Activated T-helper 1 cell treated with anti-CD3 and anti-CD28 coated beads, Interleukin-2, amount 50 U/mL, for 16 hours (primary cell): ENCODE measurements at regions not wholly inside any gene's neighbourhood (a gene's known extent, or its start where the extent isn't known, plus 50 kb on each side); places are given as distances from the start of the nearest gene placed in this dataset.

Experiments used
- DNase-seq, 2 donors: peaks; one replicate each; pipeline ENCODE4 v3.0.0-alpha.2; 2020; ENCODE audit warnings: low read depth in 1 of 2, low spot score in 1 of 2

DNA sequence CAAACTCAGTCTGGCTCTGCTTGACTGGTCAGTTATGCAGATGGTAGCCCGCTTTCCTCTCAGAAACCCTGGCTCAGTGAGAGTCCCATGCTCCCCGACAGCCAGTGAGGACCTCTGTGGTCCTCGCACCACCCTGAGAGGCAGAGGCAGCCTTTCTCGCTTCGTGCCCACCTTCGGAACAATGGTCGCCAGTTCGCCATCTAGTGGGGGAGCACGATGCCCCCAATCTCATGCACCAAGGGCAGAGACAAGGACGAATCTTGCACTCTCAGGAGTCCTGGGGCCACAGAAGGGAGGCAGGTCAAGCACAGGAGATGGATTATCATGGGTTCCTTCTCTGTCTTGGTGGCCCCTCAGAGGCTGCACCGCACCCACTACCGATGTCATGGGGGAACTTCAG lies 75.2 kb downstream of the RHCG start:
- no peak for DNase-seq

GRCh38 chr15:89419370-89419984 lies 76.9 kb downstream of the RHCG start:
- no peak for DNase-seq

DNA sequence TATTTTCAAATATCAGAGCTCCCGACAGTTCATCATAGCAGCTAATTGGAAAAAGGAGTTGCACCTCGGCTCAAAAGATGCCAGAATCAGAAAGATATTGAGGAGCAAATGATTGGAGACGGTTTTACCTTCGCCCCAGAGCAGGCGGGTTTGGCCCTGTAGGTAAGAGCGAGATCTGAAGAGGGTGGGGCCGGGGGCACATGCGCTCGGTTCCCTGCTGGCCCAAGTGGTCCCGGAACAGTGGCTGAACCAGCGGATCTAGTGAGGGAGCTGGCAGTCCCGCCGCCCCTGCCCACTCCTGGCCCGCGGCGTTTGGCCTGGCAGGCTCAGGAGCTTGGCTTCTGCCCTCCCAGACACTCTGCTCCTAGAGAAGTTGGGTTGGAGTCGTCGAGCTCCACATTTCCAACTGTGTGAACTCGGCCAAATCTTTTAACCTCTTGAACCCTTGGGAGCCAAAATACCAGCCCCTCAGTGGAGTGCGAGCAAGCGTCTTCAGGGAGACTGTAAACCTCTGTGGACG lies 79.1 kb downstream of the RHCG start:
- DNase-seq, result no peak

GRCh38 chr15:89416339-89417183 lies 79.8 kb downstream of the RHCG start:
- peak; percentile 24 to 36 for DNase-seq

DNA sequence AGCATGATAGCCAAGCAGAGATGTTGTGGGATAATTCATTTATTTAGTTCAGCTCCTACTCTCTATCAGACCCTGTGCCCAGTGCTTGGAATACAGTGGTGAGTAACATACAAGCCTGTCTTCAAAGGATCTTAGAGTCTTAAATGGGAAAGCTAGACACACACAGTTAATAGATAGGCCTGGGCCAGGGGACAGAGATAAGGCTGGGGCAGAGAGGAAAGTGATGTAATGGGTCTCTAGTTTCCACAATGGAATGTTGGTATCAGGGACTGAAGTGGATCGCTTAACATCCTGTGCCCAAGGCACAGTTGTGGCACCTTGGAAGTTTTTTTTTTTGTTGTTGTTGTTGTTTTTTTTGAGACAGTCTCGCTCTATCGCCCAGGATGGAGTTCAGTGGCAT lies 79.9 kb upstream of the POLG start:
- DNase-seq, result no peak

- no peak for DNase-seq
Observed at GRCh38 chr15:89413877-89414276, 79.3 kb upstream of the POLG start.

GRCh38 chr15:89412905-89413411 lies 78.3 kb upstream of the POLG start:
- no peak for DNase-seq

- DNase-seq, result no peak
Observed at GRCh38 chr15:89410039-89410435, 75.4 kb upstream of the POLG start.

DNA sequence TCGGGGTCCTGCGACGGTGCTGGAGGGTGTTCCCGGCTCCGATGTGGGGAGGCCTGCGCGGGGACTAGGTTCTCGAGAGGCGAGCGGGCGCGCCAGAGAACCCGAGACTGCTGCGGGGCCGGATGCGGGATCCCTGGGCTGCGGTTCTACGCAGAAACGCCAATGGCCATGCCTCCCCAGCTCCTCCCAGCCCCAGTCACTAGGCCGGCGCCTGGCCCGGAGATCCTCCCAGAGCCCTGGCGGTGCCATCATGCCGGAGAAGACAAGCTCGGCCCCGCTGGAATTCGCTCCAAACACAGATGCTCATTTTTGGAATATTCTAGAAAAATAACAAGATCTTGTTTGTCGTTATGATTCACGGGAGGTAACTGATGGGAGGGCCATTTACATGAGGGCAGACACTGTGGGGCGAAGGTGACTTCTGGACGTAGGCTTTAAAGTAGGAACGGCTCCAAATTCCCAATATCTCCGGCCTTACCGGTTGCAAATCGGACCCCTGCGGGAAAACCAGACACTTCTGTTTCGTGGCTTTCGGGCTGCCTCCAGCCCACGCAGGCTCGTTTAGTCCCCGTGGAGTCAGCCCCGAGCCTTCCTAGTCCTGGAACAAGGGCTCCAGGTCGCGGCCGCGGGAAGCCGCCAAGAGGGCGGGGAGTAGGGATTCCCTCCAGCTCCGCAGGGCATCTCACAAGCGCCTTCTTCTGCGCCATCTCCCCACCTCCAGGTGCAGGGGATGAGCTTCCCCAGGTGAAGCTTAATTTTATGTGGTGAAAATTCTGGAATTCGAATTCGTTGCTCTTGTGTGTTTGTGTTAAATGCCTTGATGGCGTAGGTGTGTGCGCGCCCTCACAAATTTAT lies 74.8 kb upstream of the POLG start:
- no peak for DNase-seq

GRCh38 chr15:89408372-89409183 lies 74.0 kb upstream of the POLG start:
- DNase-seq, result no peak

- no peak for DNase-seq
Observed at GRCh38 chr15:89406940-89407607, 72.5 kb upstream of the POLG start.

GRCh38 chr15:89406218-89406939 lies 71.8 kb upstream of the POLG start:
- DNase-seq, result no peak

- no peak for DNase-seq
Observed at GRCh38 chr15:89405494-89405893, 70.9 kb upstream of the POLG start.

DNA sequence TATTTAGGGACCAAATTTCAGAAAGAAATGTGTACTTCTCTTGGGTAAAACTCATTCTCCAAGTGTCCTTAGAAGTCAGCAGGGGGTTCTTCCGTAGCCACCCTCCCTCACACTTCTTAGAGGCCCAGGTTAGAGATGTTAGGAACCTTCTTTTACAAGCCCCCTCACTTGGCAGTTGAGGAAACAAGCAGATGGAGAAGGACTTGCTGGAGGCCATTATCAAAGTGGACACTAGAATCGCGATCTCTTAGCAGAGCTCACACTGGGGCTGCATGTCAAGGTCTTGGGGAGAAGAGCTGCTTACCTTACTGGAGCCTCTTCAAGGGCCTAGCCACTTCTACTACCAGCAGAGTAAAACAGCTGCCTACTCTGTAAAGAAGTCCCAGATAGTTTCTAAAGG lies 69.4 kb upstream of the POLG start:
- no peak for DNase-seq

- no peak for DNase-seq
Observed at GRCh38 chr15:89402518-89402805, 67.8 kb upstream of the POLG start.

GRCh38 chr15:89401631-89402517 lies 67.2 kb upstream of the POLG start:
- DNase-seq, result no peak

- DNase-seq, result no peak
Observed at GRCh38 chr15:89400782-89401545, 66.3 kb upstream of the POLG start.
